ENCODE measurements at regions not wholly inside any gene's neighbourhood (a gene's known extent, or its start where the extent isn't known, plus 50 kb on each side); places are given as distances from the start of the nearest gene placed in this dataset.

- no peak overlapping the region for H3K27ac ChIP-seq
- H3K4me3 ChIP-seq = no peak overlapping the region
Measured at GRCh38 chr4:169821402-169821801, 63.7 kb upstream of the HPF1 start.

GRCh38 chr4:169818063-169818679 lies 60.4 kb upstream of the HPF1 start:
- no peak overlapping the region for H3K4me3 ChIP-seq
- no peak overlapping the region for H3K27ac ChIP-seq

- Histone ChIP-seq H3K27ac (no peak overlapping the region), H3K4me3 (no peak overlapping the region)
Measured at GRCh38 chr4:169815606-169816005, 57.9 kb upstream of the HPF1 start.

GRCh38 chr4:169811476-169811875 lies 53.7 kb upstream of the HPF1 start:
- Histone ChIP-seq H3K27ac (no peak overlapping the region), H3K4me3 (no peak overlapping the region)

GRCh38 chr4:169810325-169811323 lies 52.9 kb upstream of the HPF1 start:
- Histone ChIP-seq H3K4me3 (no peak overlapping the region), H3K27ac (no peak overlapping the region)

- H3K27ac ChIP-seq = no peak overlapping the region
- no peak overlapping the region for H3K4me3 ChIP-seq
Measured at GRCh38 chr4:169807934-169808509, 50.3 kb upstream of the HPF1 start.
